Spinal cord (tissue), 9 donors: ENCODE measurements at regions not wholly inside any gene's neighbourhood (a gene's known extent, or its start where the extent isn't known, plus 50 kb on each side); places are given as distances from the start of the nearest gene placed in this dataset.

Experiments
- DNase-seq, 6 donors: peaks; one replicate each; pipeline versions ENCODE4 v3.0.0 to v3.0.0-alpha.2; 2013 to 2015; ENCODE audit warnings: low spot score in 6 of 6, low read depth in 4 of 6
- H3K27ac ChIP-seq: one replicate; pipeline ENCODE4 v1.5.1; 2013; ENCODE audit warnings: low read depth, low read length, control low read depth
- H3K27me3 ChIP-seq: one replicate; pipeline ENCODE4 v1.6.1; 2013; ENCODE audit warnings: low read length; ENCODE audit not compliant: control insufficient read depth, insufficient read depth
- H3K36me3 ChIP-seq: one replicate; pipeline ENCODE4 v1.6.1; 2013; ENCODE audit warnings: low read length; ENCODE audit not compliant: control insufficient read depth, insufficient read depth
- H3K4me1 ChIP-seq: one replicate; pipeline ENCODE4 v1.6.1; 2013; ENCODE audit warnings: low read length; ENCODE audit not compliant: control insufficient read depth, insufficient read depth
- H3K4me3 ChIP-seq: one replicate; pipeline ENCODE4 v1.5.1; 2013; ENCODE audit warnings: low read depth, low read length, control low read depth
- H3K9me3 ChIP-seq: one replicate; pipeline ENCODE4 v1.6.1; 2013; ENCODE audit warnings: low read length; ENCODE audit not compliant: control insufficient read depth, insufficient read depth
- WGBS: methylation state at CpG from one replicate; pipeline ENCODE4 v1.1.5; 2013; ENCODE audit warnings: missing lambda C conversion rate; ENCODE audit not compliant: insufficient coverage; 5-methylcytosine and 5-hydroxymethylcytosine counted together
- donor health status: healthy.

DNA sequence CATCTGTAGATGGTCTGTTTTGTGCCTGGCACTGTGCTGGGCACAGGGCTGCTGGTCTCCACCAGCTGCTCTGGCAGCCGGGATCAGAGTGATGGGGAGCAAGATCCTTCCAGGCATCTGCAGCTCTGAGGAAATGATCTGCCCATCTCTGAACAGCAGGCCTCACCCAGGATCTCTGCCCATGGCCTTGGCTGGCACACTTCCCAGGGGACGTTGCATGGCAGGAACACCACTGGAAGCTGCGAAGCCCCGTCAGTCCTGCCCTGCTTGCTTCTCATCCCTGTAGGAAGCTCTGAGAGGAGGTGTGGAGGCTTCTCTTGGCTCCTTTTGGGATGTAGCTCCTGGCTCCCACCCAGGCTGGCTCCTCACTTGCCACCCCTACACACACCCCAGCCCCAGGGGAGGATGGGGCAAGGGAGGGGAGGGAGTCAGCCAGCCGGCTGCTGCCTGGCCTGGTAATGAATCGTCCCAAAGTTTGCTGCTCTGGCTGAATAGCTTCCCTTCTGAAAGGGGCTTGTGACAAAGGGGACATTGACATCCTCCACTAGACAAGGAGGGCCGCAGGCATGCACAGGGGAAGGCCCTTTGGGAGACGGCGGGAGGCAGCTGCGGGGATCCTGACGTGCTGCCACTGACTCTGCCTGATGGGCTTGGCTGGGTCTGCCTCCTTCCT lies 108.9 kb downstream of the VEGFA start:
- DNase-seq: peak; percentile 40 to 85 (median 62)
- H3K4me3 ChIP-seq: no peak overlapping the region
- H3K27ac ChIP-seq: peak overlapping the region; percentile 12
- H3K4me1 ChIP-seq: peaks cover 50% of the 10 kb centered on the region
- no peaks in the 10 kb centered on the region for H3K36me3 ChIP-seq
- no peaks in the 10 kb centered on the region for H3K9me3 ChIP-seq
- H3K27me3 ChIP-seq: no peaks in the 10 kb centered on the region
- WGBS: 12% methylated on average over 7 of the region's 11 CpGs

GRCh38 chr6:43878127-43878634 lies 108.2 kb downstream of the VEGFA start:
- Histone ChIP-seq H3K27me3 (no peaks in the 10 kb centered on the region), H3K4me1 (peaks cover 45% of the 10 kb centered on the region), H3K36me3 (no peaks in the 10 kb centered on the region), H3K9me3 (no peaks in the 10 kb centered on the region), H3K4me3 (no peak overlapping the region), H3K27ac (peak overlapping the region; percentile 12)
- 68% methylated on average over 6 of the region's 8 CpGs for WGBS
- no peak for DNase-seq

DNA sequence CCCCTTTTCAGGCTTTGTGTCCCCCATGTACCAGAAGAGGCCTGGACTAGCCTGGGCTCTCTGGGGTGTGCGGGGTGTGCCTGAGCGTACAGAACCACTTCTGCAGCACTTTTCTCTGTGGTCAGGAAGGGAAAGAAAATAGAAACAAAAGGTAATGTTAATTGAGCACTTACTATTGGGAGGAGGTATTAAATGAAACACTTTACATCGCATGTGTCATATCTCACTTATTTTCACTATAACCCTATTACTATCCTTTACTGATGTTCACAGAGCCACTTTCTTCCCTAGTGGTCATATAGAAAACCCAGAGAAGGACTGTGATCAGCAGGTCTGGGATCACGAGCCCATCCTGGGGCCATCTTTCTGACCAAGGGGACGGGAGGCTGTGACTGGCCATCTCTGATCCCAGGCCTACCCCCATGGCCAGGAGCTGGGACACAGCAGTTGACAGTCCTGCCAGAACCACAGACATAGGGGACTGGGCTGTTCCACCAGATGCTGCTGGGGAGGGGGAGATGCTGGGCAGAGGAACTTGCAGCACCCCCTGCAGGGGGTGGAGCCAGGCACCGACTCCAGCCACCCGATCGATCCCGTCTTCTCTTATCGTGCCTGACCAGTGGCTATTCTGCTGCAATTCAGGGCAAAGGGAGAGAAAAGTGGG lies 107.6 kb downstream of the VEGFA start:
- peaks cover 45% of the 10 kb centered on the region for H3K4me1 ChIP-seq
- H3K4me3 ChIP-seq: no peak overlapping the region
- no peaks in the 10 kb centered on the region for H3K9me3 ChIP-seq
- H3K27ac ChIP-seq: no peak overlapping the region
- H3K36me3 ChIP-seq: no peaks in the 10 kb centered on the region
- peaks cover 3% of the 10 kb centered on the region for H3K27me3 ChIP-seq
- no peak for DNase-seq
- WGBS: 88% methylated on average over 4 of the region's 10 CpGs

DNA sequence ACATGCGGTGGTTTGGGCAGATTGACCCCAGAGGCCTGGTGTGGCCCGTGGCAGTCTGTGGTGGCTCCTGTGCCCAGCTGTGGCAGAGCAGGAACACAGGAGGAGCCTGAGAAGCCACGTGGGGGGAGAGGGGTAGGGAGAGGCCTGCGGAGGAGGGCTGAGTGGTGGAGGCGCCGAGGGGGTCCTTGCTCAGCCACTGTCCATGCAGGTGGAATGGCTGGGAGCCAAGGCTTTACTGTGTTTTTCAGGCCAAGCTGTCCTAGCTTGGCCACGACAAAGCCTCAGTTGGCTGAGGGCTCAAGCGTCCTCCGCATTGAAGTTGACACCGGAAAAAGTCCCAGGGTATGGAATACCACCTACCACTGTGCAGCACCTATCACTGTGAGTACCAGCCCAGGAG lies 107.0 kb downstream of the VEGFA start:
- 80% methylated on average over 10 of the region's 10 CpGs for WGBS

GRCh38 chr6:43876602-43877001 lies 106.6 kb downstream of the VEGFA start:
- peak in 2 of 6 donors; percentile 34 to 47 for DNase-seq

More for the DNA sequence above, 107.0 kb downstream of the VEGFA start:
- H3K36me3 ChIP-seq: no peaks in the 10 kb centered on the region
- peaks cover 45% of the 10 kb centered on the region for H3K4me1 ChIP-seq
- H3K27me3 ChIP-seq: peaks cover 5% of the 10 kb centered on the region
- H3K4me3 ChIP-seq: no peak overlapping the region
- no peaks in the 10 kb centered on the region for H3K9me3 ChIP-seq
- no peak for DNase-seq
- H3K27ac ChIP-seq: no peak overlapping the region

GRCh38 chr6:43875849-43876572 lies 106.0 kb downstream of the VEGFA start:
- H3K4me3 ChIP-seq: no peak overlapping the region
- H3K9me3 ChIP-seq: no peaks in the 10 kb centered on the region
- DNase-seq: no peak
- WGBS: 84% methylated on average over 13 of the region's 14 CpGs
- H3K27me3 ChIP-seq: peaks cover 5% of the 10 kb centered on the region
- no peaks in the 10 kb centered on the region for H3K36me3 ChIP-seq
- no peak overlapping the region for H3K27ac ChIP-seq
- peaks cover 45% of the 10 kb centered on the region for H3K4me1 ChIP-seq

More at GRCh38 chr6:43876602-43877001, 106.6 kb downstream of the VEGFA start:
- H3K36me3 ChIP-seq: no peaks in the 10 kb centered on the region
- H3K4me3 ChIP-seq: no peak overlapping the region
- H3K27me3 ChIP-seq: peaks cover 5% of the 10 kb centered on the region
- H3K4me1 ChIP-seq: peaks cover 45% of the 10 kb centered on the region
- H3K9me3 ChIP-seq: no peaks in the 10 kb centered on the region
- no CpG with 5 or more reads among the region's 4 CpGs for WGBS
- H3K27ac ChIP-seq: no peak overlapping the region

DNA sequence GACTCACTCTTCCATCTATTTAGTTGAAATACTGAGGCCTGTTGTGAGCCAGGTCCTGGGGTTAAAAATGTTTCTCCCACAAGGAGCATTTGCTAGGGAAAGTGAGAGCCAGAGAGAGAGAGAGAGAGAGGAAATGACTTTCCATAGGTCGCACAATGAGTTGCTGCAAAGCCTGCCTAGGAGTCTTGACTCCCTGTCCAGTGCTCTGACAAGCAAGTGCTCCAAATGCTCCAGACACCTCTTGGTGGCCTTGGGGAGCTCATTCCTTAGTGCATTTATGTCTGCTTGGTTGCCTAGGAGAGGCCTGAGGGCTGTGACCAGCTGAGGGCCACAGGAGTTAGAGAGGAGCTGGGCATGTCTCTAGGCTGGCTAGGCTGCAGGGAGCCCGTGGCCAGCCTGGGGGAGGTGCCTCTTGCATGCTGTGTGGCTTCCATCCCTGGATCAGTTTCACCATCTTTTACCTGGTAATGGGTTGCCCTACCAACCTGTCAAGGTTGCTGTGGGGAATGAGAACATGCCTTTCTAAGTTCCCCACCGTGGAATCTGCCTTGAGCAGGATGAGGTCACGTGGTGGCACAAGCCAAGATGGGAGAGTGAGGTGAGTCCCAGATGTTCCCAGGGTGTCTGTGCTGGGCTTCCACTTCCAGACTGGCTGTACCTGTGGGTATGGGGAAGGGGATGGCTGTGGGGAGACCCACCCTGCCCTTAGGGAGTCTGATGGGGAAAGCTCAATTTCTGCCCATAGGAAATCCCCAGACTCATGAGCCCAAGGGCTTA lies 105.0 kb downstream of the VEGFA start:
- WGBS: 92% methylated on average over 4 of the region's 4 CpGs
- H3K27me3 ChIP-seq: peaks cover 5% of the 10 kb centered on the region

GRCh38 chr6:43873806-43874714 lies 104.0 kb downstream of the VEGFA start:
- no peak for DNase-seq
- 100% methylated on average over 3 of the region's 3 CpGs for WGBS
- Histone ChIP-seq H3K4me3 (no peak overlapping the region), H3K9me3 (no peaks in the 10 kb centered on the region), H3K4me1 (peaks cover 38% of the 10 kb centered on the region), H3K27ac (no peak overlapping the region), H3K27me3 (peaks cover 5% of the 10 kb centered on the region), H3K36me3 (no peaks in the 10 kb centered on the region)

More for the DNA sequence above, 105.0 kb downstream of the VEGFA start:
- peaks cover 43% of the 10 kb centered on the region for H3K4me1 ChIP-seq
- DNase-seq: no peak
- no peaks in the 10 kb centered on the region for H3K9me3 ChIP-seq
- H3K36me3 ChIP-seq: no peaks in the 10 kb centered on the region
- H3K27ac ChIP-seq: no peak overlapping the region
- H3K4me3 ChIP-seq: no peak overlapping the region
